ENCODE measurements at regions not wholly inside any gene's neighbourhood (a gene's known extent, or its start where the extent isn't known, plus 50 kb on each side); places are given as distances from the start of the nearest gene placed in this dataset.
"Not testable (repeated sequence)": the region's sequence is repeated elsewhere in the genome, so short reads cannot be mapped to it uniquely, and the experiment has no call there.

DNA sequence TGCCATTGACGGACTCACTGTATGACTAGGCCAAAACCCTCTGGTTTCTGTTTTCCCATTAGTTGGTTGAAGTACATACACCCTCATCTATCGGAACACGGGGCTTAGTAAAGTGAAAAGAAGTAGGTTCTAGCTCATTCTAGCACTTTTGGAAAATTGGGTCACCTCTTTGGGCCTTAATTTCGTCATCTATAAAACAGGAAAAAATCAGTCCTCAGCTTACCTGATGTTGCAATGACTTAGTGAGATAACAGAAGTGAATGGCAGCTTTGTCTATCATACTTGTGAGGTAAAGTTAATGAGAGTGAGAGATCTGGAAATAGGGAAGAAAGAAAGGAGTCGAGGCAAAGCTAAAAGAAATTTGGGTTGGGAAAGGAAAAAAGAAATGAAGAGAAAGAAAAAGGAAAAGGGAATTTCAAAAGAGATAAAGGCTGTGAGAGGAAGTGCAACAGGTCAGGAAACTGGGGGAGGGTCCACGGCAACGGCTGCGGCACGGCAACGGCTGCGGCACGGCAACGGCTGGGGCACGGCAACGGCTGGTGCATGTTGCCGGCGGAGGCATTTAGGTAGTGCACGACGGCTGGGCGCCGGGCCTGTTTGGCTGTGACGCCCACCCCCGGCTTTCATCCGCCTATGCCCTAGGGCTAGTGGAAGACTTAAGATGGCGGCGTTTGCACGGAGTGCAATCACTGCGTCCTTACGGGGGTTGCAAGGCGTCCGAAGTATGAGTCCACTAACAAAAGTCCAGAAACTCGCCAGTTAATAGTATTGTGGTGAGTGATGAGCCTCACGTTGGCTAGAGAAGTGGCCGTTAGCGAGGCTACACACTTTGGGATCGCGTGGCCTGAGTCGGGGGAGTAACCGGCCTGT is 91.4 kb upstream of the XIST start:
- TF ChIP-seq, protein P1, sequence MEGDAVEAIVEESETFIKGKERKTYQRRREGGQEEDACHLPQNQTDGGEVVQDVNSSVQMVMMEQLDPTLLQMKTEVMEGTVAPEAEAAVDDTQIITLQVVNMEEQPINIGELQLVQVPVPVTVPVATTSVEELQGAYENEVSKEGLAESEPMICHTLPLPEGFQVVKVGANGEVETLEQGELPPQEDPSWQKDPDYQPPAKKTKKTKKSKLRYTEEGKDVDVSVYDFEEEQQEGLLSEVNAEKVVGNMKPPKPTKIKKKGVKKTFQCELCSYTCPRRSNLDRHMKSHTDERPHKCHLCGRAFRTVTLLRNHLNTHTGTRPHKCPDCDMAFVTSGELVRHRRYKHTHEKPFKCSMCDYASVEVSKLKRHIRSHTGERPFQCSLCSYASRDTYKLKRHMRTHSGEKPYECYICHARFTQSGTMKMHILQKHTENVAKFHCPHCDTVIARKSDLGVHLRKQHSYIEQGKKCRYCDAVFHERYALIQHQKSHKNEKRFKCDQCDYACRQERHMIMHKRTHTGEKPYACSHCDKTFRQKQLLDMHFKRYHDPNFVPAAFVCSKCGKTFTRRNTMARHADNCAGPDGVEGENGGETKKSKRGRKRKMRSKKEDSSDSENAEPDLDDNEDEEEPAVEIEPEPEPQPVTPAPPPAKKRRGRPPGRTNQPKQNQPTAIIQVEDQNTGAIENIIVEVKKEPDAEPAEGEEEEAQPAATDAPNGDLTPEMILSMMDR (conservative IDR thresholded peaks at IDR 0.05; ENCODE audit: low read length): no peak
- TF ChIP-seq EZH2phosphoT487 (IDR thresholded peaks at IDR 0.05; ENCODE audit: borderline replicate concordance, low read depth, low read length): no peak
- peak; percentile 89 for DNase-seq (ENCODE audit: low spot score)
- Histone ChIP-seq H3K36me3 (ENCODE audit: insufficient read depth, low read length) (peaks cover 20% of the 10 kb centered on the region), H3K4me3 (ENCODE audit: low read depth, low read length, poor library complexity, severe bottlenecking) (peak overlapping the region; percentile 87), H3K4me2 (ENCODE audit: low read length) (peak overlapping the region; percentile 73), H3K79me2 (ENCODE audit: insufficient read depth, low read depth, low read length) (peaks cover 45% of the 10 kb centered on the region), H3K4me1 (ENCODE audit: insufficient read depth, low read length, poor library complexity, severe bottlenecking) (peaks cover 6% of the 10 kb centered on the region), H3K9me3 (ENCODE audit: low read length) (no peaks in the 10 kb centered on the region), H3K9me2 (ENCODE audit: insufficient read depth, low read length) (no peaks in the 10 kb centered on the region), H2AFZ (ENCODE audit: low read length) (peak overlapping the region; percentile 99), H4K20me1 (ENCODE audit: insufficient read depth, low read length) (no peaks in the 10 kb centered on the region), H3K27ac (ENCODE audit: low read depth, low read length, poor library complexity, severe bottlenecking) (peak overlapping the region; percentile 69)
- intact Hi-C loops (cut with micrococcal nuclease; ENCODE audit: unreplicated experiment): loop anchor here (5.0 kb wide), 3 partner anchors 63 to 382 kb away; partner anchors contain the start of gene CHIC1
- ChIA-PET CTCF (ENCODE audit: unreplicated experiment) (no interaction called here), POLR2A (interaction anchor here (0.6 to 1.5 kb wide), 5 partner anchors 13 to 92 kb away, joined by 3 to 9 read pairs (median 4); no protein-coding TSS in a partner anchor)
- BruUV-seq (replicated peaks): TSS peak; percentile 100

DNA sequence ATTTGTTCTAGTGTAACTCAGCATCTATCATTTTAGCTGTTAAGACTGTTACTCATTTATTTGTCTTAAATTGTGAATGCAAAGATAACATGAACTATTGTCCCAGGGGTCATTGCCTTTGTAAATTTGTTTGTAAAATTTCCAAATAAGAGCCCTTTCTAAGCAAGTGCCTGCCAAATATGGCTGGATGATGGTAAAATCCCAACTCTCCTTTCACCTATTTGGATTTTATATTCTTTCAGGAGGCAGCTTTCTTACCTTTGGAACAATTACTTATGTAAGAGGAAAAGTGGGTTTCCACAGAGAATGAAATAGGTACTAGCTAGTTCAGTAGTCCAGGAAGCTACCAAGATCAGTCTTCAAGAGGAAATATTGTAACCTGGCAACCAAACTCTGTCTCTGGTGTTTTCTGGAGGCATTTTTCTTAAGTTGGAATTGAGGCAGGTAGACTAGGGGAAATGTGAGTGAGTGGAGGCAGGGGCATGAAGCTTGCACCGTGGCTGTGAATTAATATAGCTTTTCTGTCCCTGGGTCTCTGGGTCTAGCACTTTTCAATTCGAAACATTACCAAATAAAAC is 88.5 kb upstream of the XIST start:
- BruUV-seq (replicated peaks): no TSS peak
- no peaks in the 10 kb centered on the region for H3K9me2 ChIP-seq (ENCODE audit: insufficient read depth, low read length)
- POLR2A ChIA-PET: no interaction called here
- H3K4me1 ChIP-seq (ENCODE audit: insufficient read depth, low read length, poor library complexity, severe bottlenecking): peaks cover 6% of the 10 kb centered on the region
- H3K4me2 ChIP-seq (ENCODE audit: low read length): no peak overlapping the region
- no peak for TF ChIP-seq EZH2phosphoT487 (IDR thresholded peaks at IDR 0.05; ENCODE audit: borderline replicate concordance, low read depth, low read length)
- TF ChIP-seq, protein P1 (conservative IDR thresholded peaks at IDR 0.05; ENCODE audit: low read length): no peak
- H3K4me3 ChIP-seq (ENCODE audit: low read depth, low read length, poor library complexity, severe bottlenecking): no peak overlapping the region
- no peak for DNase-seq (ENCODE audit: low spot score)
- H3K27ac ChIP-seq (ENCODE audit: low read depth, low read length, poor library complexity, severe bottlenecking): no peak overlapping the region
- peaks cover 18% of the 10 kb centered on the region for H3K79me2 ChIP-seq (ENCODE audit: insufficient read depth, low read depth, low read length)
- no peaks in the 10 kb centered on the region for H3K36me3 ChIP-seq (ENCODE audit: insufficient read depth, low read length)
- H4K20me1 ChIP-seq (ENCODE audit: insufficient read depth, low read length): no peaks in the 10 kb centered on the region
- H3K9me3 ChIP-seq (ENCODE audit: low read length): no peaks in the 10 kb centered on the region
- no peak overlapping the region for H2AFZ ChIP-seq (ENCODE audit: low read length)
- CTCF ChIA-PET (ENCODE audit: unreplicated experiment): no interaction called here
- intact Hi-C loops (cut with micrococcal nuclease; ENCODE audit: unreplicated experiment): loop anchor here (5.0 kb wide), 3 partner anchors 66 to 379 kb away; partner anchors contain the start of gene CHIC1

GRCh38 chrX:73937843-73938242 is 85.3 kb upstream of the XIST start:
- H3K4me2 ChIP-seq (ENCODE audit: low read length): not testable (repeated sequence)

More at GRCh38 chrX:73937843-73938242, 85.3 kb upstream of the XIST start:
- BruUV-seq (replicated peaks); H3K4me1 ChIP-seq (ENCODE audit: insufficient read depth, low read length, poor library complexity, severe bottlenecking); H3K9me3 ChIP-seq (ENCODE audit: low read length); H4K20me1 ChIP-seq (ENCODE audit: insufficient read depth, low read length); DNase-seq (ENCODE audit: low spot score); H3K27ac ChIP-seq (ENCODE audit: low read depth, low read length, poor library complexity, severe bottlenecking); H3K4me3 ChIP-seq (ENCODE audit: low read depth, low read length, poor library complexity, severe bottlenecking); H2AFZ ChIP-seq (ENCODE audit: low read length); H3K79me2 ChIP-seq (ENCODE audit: insufficient read depth, low read depth, low read length); CTCF ChIA-PET (ENCODE audit: unreplicated experiment); intact Hi-C loops (cut with micrococcal nuclease; ENCODE audit: unreplicated experiment); H3K9me2 ChIP-seq (ENCODE audit: insufficient read depth, low read length); H3K36me3 ChIP-seq (ENCODE audit: insufficient read depth, low read length): not testable (repeated sequence)
- POLR2A ChIA-PET: interaction anchor here (0.5 kb wide), 1 partner anchor 48 kb away, joined by 5 read pairs; no protein-coding TSS in a partner anchor
